ENCODE measurements at regions not wholly inside any gene's neighbourhood (a gene's known extent, or its start where the extent isn't known, plus 50 kb on each side); places are given as distances from the start of the nearest gene placed in this dataset.
A peak's percentile ranks its signal among the peaks of the same experiment; 100 is the strongest.

DNA sequence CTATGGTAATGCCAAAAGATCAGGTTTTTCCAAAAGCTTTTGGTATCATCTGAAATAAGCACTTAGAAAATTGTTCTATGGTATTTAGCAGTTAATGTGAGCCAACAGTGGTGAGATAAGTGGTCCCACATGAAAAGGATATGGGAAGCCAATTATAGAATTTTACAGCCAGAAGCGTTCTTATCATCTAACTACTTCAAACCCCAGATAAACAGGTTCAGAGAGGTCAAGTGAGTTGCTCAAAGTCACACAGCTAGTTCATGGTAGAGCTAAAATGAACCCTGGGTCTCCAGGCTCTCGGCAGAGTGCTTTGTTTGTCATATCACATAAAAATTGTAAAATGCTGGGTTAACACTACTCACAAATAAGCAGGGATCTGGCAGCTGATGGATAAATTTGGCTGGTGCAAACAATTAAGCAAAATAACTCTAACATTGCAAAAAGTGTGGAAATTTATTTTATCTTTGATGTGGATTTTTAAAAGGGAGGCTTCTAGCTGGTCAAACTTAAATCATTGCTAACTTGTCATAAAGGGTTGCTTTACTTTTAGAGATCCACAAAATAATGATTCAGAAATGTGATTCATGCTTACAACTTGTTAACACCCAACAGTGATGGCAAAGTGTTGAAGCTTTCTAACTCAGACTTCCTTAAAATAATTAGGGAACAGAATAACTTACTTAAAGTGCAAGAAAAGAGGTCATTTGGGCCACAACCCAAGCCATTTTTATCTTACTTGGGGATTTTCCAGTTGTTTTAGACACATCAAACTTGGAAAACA, 202.8 kb upstream of the TBC1D5 start:
- Histone ChIP-seq H3K9me3 (ENCODE audit: control insufficient read depth, low read depth, low read length) (no peaks in the 10 kb centered on the region), H3K4me2 (ENCODE audit: control insufficient read depth, extremely low read depth, insufficient read depth, low read depth, low read length) (no peak overlapping the region), H3K9me1 (ENCODE audit: control insufficient read depth, extremely low read depth, insufficient read depth, low read length) (no peaks in the 10 kb centered on the region), H3K79me2 (ENCODE audit: control insufficient read depth, insufficient read depth, low read length) (no peaks in the 10 kb centered on the region), H3K27me3 (ENCODE audit: control insufficient read depth, extremely low read depth, insufficient read depth, low read length) (no peaks in the 10 kb centered on the region), H2AFZ (ENCODE audit: control insufficient read depth, low read length) (no peak overlapping the region), H3K4me3 (ENCODE audit: control insufficient read depth in 2 of 3, extremely low read depth in 1 of 3, insufficient read depth in 2 of 3, low read depth in 1 of 3, low read length in 3 of 3) (no peak overlapping the region), H3K9ac (ENCODE audit: control insufficient read depth, extremely low read depth, insufficient read depth, low read length) (no peak overlapping the region), H3K36me3 (ENCODE audit: control insufficient read depth in 2 of 2, extremely low read depth in 1 of 2, insufficient read depth in 2 of 2, low read length in 2 of 2) (no peaks in the 10 kb centered on the region), H3K27ac (ENCODE audit: control insufficient read depth, insufficient read depth, low read length) (no peak overlapping the region), H4K20me1 (ENCODE audit: control insufficient read depth, extremely low read depth, insufficient read depth, low read length) (no peaks in the 10 kb centered on the region), H3K4me1 (ENCODE audit: control insufficient read depth, extremely low read depth, insufficient read depth, low read length) (peaks cover 2% of the 10 kb centered on the region)
- DNase-seq (ENCODE audit: low read depth, low spot score) (no peak), FAIRE-seq (no peak)
- dilution Hi-C loops (cut with MboI; ENCODE audit: extremely low pct_ligation_motif_present, low sequenced_read_pairs): no loop called here
- TF ChIP-seq, protein P1, sequence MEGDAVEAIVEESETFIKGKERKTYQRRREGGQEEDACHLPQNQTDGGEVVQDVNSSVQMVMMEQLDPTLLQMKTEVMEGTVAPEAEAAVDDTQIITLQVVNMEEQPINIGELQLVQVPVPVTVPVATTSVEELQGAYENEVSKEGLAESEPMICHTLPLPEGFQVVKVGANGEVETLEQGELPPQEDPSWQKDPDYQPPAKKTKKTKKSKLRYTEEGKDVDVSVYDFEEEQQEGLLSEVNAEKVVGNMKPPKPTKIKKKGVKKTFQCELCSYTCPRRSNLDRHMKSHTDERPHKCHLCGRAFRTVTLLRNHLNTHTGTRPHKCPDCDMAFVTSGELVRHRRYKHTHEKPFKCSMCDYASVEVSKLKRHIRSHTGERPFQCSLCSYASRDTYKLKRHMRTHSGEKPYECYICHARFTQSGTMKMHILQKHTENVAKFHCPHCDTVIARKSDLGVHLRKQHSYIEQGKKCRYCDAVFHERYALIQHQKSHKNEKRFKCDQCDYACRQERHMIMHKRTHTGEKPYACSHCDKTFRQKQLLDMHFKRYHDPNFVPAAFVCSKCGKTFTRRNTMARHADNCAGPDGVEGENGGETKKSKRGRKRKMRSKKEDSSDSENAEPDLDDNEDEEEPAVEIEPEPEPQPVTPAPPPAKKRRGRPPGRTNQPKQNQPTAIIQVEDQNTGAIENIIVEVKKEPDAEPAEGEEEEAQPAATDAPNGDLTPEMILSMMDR (optimal IDR thresholded peaks at IDR 0.05 in 1 of 3, IDR thresholded peaks at IDR 0.05 in 1 of 3, conservative IDR thresholded peaks at IDR 0.05 in 1 of 3; ENCODE audit: extremely low read depth in 1 of 3, insufficient read depth in 2 of 3, low read length in 3 of 3): no peak
- no peak for TF ChIP-seq EZH2 (IDR thresholded peaks at IDR 0.05; ENCODE audit: low read length)

DNA sequence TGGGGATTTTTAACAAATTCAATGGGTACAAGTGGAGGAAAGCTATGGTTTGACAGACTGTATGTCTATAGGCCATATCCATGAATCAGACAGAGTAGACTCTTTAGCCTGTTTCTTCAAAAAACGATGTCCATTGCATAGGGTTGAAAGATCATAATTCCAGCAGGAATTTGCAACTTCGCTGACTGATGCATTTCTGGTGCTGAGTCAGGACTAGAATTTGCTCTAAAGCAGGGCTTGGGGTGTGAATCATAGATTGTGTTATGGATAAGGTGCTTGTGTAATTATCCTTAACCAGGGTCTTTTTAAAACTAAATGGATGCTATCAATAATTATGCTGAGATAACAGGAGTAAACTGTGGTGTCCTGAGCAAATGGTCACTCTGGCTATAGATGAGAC, 200.4 kb upstream of the TBC1D5 start:
- H3K4me1 ChIP-seq (ENCODE audit: control insufficient read depth, extremely low read depth, insufficient read depth, low read length): peaks cover 2% of the 10 kb centered on the region
- no peaks in the 10 kb centered on the region for H3K27me3 ChIP-seq (ENCODE audit: control insufficient read depth, extremely low read depth, insufficient read depth, low read length)
- dilution Hi-C loops (cut with MboI; ENCODE audit: extremely low pct_ligation_motif_present, low sequenced_read_pairs): no loop called here
- TF ChIP-seq, protein P1 (optimal IDR thresholded peaks at IDR 0.05 in 1 of 3, IDR thresholded peaks at IDR 0.05 in 1 of 3, conservative IDR thresholded peaks at IDR 0.05 in 1 of 3; ENCODE audit: extremely low read depth in 1 of 3, insufficient read depth in 2 of 3, low read length in 3 of 3): no peak
- TF ChIP-seq EZH2 (IDR thresholded peaks at IDR 0.05; ENCODE audit: low read length): no peak
- H3K79me2 ChIP-seq (ENCODE audit: control insufficient read depth, insufficient read depth, low read length): no peaks in the 10 kb centered on the region
- no peak overlapping the region for H3K9ac ChIP-seq (ENCODE audit: control insufficient read depth, extremely low read depth, insufficient read depth, low read length)
- no peak overlapping the region for H3K4me3 ChIP-seq (ENCODE audit: control insufficient read depth in 2 of 3, extremely low read depth in 1 of 3, insufficient read depth in 2 of 3, low read depth in 1 of 3, low read length in 3 of 3)
- H3K4me2 ChIP-seq (ENCODE audit: control insufficient read depth, extremely low read depth, insufficient read depth, low read depth, low read length): no peak overlapping the region
- H3K9me3 ChIP-seq (ENCODE audit: control insufficient read depth, low read depth, low read length): no peaks in the 10 kb centered on the region
- no peak overlapping the region for H3K27ac ChIP-seq (ENCODE audit: control insufficient read depth, insufficient read depth, low read length)
- H4K20me1 ChIP-seq (ENCODE audit: control insufficient read depth, extremely low read depth, insufficient read depth, low read length): no peaks in the 10 kb centered on the region
- FAIRE-seq: peak; percentile 41
- no peak overlapping the region for H2AFZ ChIP-seq (ENCODE audit: control insufficient read depth, low read length)
- no peaks in the 10 kb centered on the region for H3K9me1 ChIP-seq (ENCODE audit: control insufficient read depth, extremely low read depth, insufficient read depth, low read length)
- no peaks in the 10 kb centered on the region for H3K36me3 ChIP-seq (ENCODE audit: control insufficient read depth in 2 of 2, extremely low read depth in 1 of 2, insufficient read depth in 2 of 2, low read length in 2 of 2)
- DNase-seq (ENCODE audit: low read depth, low spot score): no peak
